HG03575 (cell line): ENCODE measurements at regions not wholly inside any gene's neighbourhood (a gene's known extent, or its start where the extent isn't known, plus 50 kb on each side); places are given as distances from the start of the nearest gene placed in this dataset.
"Not testable (repeated sequence)": the region's sequence is repeated elsewhere in the genome, so short reads cannot be mapped to it uniquely, and the experiment has no call there.

Source experiments
- ATAC-seq: cut with Tn5 transposase; IDR thresholded peaks from one replicate; pipeline ENCODE4 v1.9.1; 2021; ENCODE audit not compliant: unreplicated experiment, insufficient number of reproducible peaks, low FRiP score; ENCODE audit errors: extremely low read depth

GRCh38 chr5:19048726-19049125 lies 939.3 kb downstream of the CDH18 start:
- ATAC-seq, result no peak

- ATAC-seq, result no peak
These were observed 929.8 kb downstream of the CDH18 start for GRCh38 chr5:19058216-19058615.

GRCh38 chr5:19064094-19064493 lies 923.9 kb downstream of the CDH18 start:
- ATAC-seq, result no peak

GRCh38 chr5:19067741-19068140 lies 920.3 kb downstream of the CDH18 start:
- ATAC-seq, result no peak

DNA sequence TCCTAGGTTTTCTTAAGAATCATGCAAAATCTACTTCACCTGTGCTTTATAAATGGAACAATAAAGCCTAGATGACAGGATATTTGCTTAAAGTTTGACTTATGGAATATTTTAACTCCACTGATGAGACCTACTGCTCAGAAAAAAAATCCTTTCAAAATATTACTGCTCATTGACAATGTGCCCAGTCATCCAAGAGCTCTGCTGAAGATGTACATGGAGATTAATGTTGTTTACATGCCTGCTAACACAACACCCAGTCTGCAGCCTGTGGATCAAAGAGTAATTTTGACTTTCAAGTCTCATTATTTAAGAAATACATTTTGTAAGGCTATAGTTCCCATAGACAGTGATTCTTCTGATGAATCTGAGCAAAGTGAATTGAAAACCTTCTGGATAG lies 889.6 kb downstream of the CDH18 start:
- ATAC-seq, result no peak

GRCh38 chr5:19099195-19099594 lies 888.8 kb downstream of the CDH18 start:
- no peak for ATAC-seq

DNA sequence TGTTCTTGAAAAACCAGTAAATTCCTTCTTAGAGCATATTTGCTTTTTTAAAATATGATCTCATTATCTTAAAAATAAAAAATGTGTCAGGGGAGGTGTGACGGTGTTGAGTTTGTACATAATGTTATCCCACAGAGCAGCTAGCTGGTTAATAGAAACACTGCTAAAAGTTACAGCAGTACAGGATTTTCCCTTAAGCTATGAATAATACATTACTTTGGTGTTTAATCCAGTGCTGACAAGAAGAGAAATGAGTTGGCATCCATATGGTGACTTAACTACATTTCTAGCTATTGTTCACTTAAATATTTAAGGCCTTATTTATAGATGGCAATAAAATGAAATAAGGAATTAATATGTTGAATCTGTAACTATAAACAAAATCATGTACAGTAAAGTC lies 883.1 kb downstream of the CDH18 start:
- ATAC-seq, result no peak

- no peak for ATAC-seq
These were observed 865.1 kb downstream of the CDH18 start for GRCh38 chr5:19122923-19123322.

- ATAC-seq, result no peak
These were observed 861.9 kb downstream of the CDH18 start for GRCh38 chr5:19125956-19126713.

GRCh38 chr5:19140276-19140675 lies 847.7 kb downstream of the CDH18 start:
- ATAC-seq, result no peak

DNA sequence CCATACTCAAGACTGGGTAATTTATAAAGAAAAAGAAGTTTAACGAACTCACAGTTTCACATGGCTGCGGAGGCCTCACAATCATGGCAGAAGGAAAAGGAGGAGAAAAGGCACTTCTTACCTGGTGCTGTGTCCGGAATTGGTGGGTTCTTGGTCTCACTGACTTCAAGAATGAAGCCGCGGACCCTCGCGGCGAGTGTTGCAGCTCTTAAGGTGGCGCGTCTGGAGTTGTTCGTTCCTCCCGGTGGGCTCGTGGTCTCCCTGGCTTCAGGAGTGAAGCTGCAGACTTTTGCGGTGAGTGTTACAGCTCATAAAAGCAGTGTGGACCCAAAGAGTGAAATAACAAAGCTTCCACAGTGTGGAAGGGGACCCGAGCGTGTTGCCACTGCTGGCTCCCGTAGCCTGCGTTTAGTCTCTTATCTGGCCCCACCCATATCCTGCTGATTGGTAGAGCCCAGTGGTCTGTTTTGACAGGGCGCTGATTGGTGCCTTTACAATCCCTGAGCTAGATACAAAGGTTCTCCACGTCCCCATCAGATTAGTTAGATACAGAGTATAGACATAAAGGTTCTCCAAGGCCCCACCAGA lies 846.0 kb downstream of the CDH18 start:
- not testable (repeated sequence) for ATAC-seq

DNA sequence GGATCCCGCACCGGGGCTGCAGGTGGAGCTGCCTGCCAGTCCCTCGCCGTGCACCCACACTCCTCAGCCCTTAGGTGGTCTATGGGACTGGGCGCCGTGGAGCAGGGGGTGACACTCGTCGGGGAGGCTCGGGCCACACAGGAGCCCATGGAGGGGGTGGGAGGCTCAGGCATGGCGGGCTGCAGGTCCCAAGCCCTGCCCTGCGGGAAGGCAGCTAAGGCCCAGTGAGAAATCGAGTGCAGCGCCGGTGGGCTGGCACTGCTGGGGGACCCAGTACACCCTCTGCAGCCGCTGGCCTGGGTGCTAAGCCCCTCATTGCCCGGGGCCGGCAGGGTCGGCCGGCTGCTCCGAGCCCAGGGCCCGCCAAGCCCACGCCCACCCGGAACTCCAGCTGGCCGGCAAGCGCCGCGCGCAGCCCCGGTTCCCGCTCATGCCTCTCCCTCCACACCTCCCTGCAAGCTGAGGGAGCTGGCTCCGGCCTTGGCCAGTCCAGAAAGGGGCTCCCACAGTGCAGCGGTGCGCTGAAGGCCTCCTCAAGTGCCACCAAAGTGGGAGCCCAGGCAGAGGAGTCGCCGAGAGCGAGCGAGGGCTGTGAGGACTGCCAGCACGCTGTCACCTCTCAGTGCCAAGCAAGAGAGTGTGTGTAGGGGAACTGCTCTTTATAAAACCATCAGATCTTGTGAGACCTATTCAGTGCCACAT lies 845.1 kb downstream of the CDH18 start:
- ATAC-seq, result not testable (repeated sequence)

GRCh38 chr5:19143935-19144334 lies 844.1 kb downstream of the CDH18 start:
- no peak for ATAC-seq

DNA sequence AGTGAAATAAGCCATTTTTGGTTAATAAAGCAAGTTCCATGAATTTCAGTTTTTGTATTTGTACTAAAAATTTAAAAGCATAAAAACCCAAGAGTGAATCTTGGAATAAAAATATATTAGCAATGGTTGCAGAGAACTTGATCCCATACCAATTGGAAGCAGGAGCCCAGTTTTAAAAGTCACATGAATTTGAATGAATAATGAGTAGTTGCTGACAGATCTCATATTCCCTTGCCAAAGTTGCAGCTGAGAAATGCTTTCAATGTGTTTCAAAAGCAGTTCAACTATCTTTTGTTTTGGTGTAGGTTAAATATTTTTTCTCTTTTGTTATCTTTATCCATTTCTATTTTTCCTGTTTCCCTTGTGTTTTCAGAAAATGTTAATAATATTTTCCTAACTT lies 818.6 kb downstream of the CDH18 start:
- ATAC-seq, result no peak

DNA sequence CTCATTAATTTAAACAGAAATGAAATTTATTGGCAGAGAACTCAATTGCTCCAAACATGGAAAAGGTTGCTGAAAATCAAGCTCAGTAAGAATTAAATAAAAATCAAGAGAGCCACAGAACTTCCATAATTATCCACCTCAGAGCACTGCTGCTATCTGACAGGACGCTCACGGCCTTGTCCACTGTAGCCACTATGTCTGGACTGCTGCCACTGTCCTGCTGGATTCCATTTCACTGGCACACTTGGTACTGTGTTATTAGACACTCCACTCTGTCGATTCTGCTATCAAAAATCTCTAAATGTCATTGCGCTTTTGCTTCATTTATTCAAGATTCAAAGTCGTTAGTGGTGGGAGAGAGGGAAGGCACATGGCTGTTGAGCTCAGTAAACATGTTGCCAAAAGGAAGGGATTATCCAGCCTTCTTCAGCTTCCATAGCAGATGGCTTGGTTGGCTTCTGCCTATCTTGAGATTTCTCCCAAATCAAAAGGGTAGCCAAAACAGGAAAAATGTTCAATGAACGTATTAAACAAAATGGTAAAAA lies 815.0 kb downstream of the CDH18 start:
- ATAC-seq, result no peak

DNA sequence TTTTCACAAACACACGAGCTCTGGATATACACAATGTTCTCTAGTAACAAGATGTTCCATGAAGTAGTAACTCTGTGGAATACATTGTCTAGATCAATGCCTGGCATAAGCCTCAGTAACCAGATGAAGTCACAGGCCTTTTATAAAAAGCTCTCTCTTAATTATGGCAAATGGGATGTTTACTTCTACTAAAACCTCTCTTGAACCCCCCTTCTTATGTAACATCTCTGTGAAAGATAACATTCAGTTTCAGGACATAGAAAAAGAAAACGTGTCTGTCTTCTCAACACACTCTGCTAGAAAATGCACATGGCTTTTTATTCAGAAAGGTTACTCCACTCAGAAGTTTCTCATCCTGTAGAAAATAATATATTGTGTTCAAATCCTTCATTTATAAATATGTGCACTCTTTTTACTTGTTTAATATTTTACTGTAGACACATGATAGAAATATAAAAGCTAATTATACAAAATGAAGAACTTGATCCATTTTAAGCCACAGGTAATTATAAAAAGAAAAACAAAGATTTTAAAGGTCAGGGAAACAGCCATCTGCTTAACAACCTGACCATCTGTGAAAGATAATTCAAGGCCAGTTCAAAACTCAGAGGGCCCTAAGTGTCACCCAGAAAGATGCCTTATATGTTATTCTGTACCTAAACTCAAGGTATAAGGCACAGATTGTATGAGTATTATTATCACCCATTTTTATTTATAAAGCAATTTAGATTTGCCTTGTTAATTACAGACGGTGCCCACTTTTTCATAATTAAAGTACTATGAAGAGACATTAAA lies 812.0 kb downstream of the CDH18 start:
- no peak for ATAC-seq

DNA sequence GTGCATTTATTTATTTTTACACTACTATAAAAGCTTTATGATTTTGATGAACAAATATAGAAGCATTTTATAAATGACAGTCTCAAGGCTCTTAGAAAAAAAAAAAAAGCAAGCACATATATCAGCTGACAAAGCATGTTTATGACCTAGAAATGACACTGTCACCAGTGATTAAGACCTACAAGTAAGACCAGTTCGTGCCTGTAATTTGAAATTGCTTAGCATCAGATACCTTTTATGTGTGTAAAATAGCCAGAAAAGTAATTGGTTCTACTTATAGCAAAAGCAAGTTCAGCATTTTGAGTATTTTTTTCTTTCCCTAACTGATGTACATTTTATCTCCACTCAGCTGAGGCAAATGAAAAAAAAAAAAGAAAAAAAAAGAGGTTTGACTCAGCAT lies 808.4 kb downstream of the CDH18 start:
- no peak for ATAC-seq

DNA sequence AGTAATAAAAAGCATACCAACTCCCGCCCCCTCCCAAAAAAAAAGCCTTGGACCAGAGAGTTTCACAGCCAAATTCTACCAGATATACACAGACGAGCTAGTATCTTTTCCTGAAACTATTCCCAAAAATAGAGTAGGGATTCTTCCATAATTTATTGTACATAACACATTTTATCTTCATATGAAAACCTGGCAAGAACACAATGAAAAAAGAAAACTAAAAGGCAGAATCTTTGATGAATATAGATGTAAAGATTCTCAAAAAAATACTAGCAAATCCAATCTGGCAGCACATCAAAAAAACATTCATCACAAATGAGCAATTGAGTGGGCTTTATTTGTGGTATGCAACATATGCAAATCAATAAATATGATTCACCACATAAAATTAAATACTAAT lies 798.8 kb downstream of the CDH18 start:
- no peak for ATAC-seq

- ATAC-seq, result no peak
These were observed 794.4 kb downstream of the CDH18 start for GRCh38 chr5:19193631-19194030.
